ENCODE measurements at regions not wholly inside any gene's neighbourhood (a gene's known extent, or its start where the extent isn't known, plus 50 kb on each side); places are given as distances from the start of the nearest gene placed in this dataset.

- ChIA-PET CTCF (no interaction called here), POLR2A (no interaction called here)
- no peak for TF ChIP-seq CTCF (IDR thresholded peaks at IDR 0.05; ENCODE audit: control extremely low read depth, extremely low read depth, low read depth, missing control alignments)
- no peak for DNase-seq (ENCODE audit: extremely low spot score)
Observed at GRCh38 chr16:35255816-35256215, 1796.4 kb downstream of the TP53TG3F start.

GRCh38 chr16:35258381-35258780, 1799.0 kb downstream of the TP53TG3F start:
- CTCF ChIA-PET = interaction anchor here (1.0 kb wide), 1 partner anchor 15 kb away, joined by 4 read pairs; no protein-coding TSS in a partner anchor
- POLR2A ChIA-PET = no interaction called here
- no peak for DNase-seq (ENCODE audit: extremely low spot score)
- TF ChIP-seq CTCF (IDR thresholded peaks at IDR 0.05; ENCODE audit: control extremely low read depth, extremely low read depth, low read depth, missing control alignments) = no peak

- no peak for DNase-seq (ENCODE audit: extremely low spot score)
- no peak for TF ChIP-seq CTCF (IDR thresholded peaks at IDR 0.05; ENCODE audit: control extremely low read depth, extremely low read depth, low read depth, missing control alignments)
- ChIA-PET POLR2A (no interaction called here), CTCF (no interaction called here)
Observed at GRCh38 chr16:35295856-35296255, 1836.4 kb downstream of the TP53TG3F start.

- POLR2A ChIA-PET = no interaction called here
Observed at GRCh38 chr16:35296962-35297653, 1837.7 kb downstream of the TP53TG3F start.

GRCh38 chr16:35298460-35299243, 1839.2 kb downstream of the TP53TG3F start:
- ChIA-PET POLR2A (no interaction called here), CTCF (no interaction called here)

More at GRCh38 chr16:35296962-35297653, 1837.7 kb downstream of the TP53TG3F start:
- CTCF ChIA-PET = no interaction called here
- TF ChIP-seq CTCF (IDR thresholded peaks at IDR 0.05; ENCODE audit: control extremely low read depth, extremely low read depth, low read depth, missing control alignments) = no peak
- no peak for DNase-seq (ENCODE audit: extremely low spot score)

GRCh38 chr16:35302859-35303258, 1843.4 kb downstream of the TP53TG3F start:
- POLR2A ChIA-PET = no interaction called here
- CTCF ChIA-PET = no interaction called here
- no peak for DNase-seq (ENCODE audit: extremely low spot score)
- TF ChIP-seq CTCF (IDR thresholded peaks at IDR 0.05; ENCODE audit: control extremely low read depth, extremely low read depth, low read depth, missing control alignments) = no peak

More at GRCh38 chr16:35298460-35299243, 1839.2 kb downstream of the TP53TG3F start:
- no peak for TF ChIP-seq CTCF (IDR thresholded peaks at IDR 0.05; ENCODE audit: control extremely low read depth, extremely low read depth, low read depth, missing control alignments)
- no peak for DNase-seq (ENCODE audit: extremely low spot score)
